Esophagus squamous epithelium (tissue), 4 donors: ENCODE measurements at regions not wholly inside any gene's neighbourhood (a gene's known extent, or its start where the extent isn't known, plus 50 kb on each side); places are given as distances from the start of the nearest gene placed in this dataset.

ENCODE experiments used
- POLR2A ChIP-seq, 4 donors: fragments of 450-650 bp; IDR thresholded peaks; one replicate each; pipeline ENCODE4 v1.6.1; 2017; ENCODE audit warnings: antibody characterized with exemption in 4 of 4, mild to moderate bottlenecking in 4 of 4, moderate library complexity in 3 of 4
- TF ChIP-seq, protein P1 (sequence below), 6 experiments: fragments of 450-650 bp in 4 of 6; fragments of 200-600 bp in 2 of 6; sonication (generic) in 2 of 6; IDR thresholded peaks; one replicate each; pipeline ENCODE4 v1.5.1; 2016 to 2019; ENCODE audit warnings: antibody characterized with exemption in 6 of 6, mild to moderate bottlenecking in 4 of 6, moderate library complexity in 4 of 6

DNA sequence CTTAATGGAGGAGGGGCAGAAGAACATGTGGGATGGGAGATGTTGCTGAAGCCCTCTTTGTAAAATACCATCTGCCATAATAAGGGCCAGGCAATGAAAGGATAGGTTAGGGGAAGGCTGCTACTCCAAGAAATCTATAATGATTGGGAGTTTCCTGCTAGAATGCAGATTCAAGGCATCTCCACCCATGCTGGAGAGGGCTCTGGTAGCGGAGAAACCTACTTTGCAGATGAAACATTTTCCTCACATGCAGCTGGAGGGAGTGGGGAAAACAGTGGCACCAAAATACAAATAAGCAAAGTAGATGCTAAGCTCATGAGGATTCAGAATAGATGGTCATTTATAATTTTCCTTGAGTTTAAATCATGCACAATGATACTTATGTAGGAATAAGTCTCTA is 82.3 kb upstream of the GCFC2 start:
- no peak for TF ChIP-seq POLR2A (IDR thresholded peaks at IDR 0.05)
- TF ChIP-seq, protein P1, sequence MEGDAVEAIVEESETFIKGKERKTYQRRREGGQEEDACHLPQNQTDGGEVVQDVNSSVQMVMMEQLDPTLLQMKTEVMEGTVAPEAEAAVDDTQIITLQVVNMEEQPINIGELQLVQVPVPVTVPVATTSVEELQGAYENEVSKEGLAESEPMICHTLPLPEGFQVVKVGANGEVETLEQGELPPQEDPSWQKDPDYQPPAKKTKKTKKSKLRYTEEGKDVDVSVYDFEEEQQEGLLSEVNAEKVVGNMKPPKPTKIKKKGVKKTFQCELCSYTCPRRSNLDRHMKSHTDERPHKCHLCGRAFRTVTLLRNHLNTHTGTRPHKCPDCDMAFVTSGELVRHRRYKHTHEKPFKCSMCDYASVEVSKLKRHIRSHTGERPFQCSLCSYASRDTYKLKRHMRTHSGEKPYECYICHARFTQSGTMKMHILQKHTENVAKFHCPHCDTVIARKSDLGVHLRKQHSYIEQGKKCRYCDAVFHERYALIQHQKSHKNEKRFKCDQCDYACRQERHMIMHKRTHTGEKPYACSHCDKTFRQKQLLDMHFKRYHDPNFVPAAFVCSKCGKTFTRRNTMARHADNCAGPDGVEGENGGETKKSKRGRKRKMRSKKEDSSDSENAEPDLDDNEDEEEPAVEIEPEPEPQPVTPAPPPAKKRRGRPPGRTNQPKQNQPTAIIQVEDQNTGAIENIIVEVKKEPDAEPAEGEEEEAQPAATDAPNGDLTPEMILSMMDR (IDR thresholded peaks at IDR 0.05), result no peak
